HepG2 (cell line): ENCODE measurements at regions not wholly inside any gene's neighbourhood (a gene's known extent, or its start where the extent isn't known, plus 50 kb on each side); places are given as distances from the start of the nearest gene placed in this dataset.

Source experiments
- ATAC-seq: fragments of 200-7000 bp; cut with Tn5 transposase; 3 replicates; pipeline ENCODE4 v1.9.1; 2020; ENCODE audit warnings: mild to moderate bottlenecking, moderate library complexity
- BruUV-seq: library from RNA; stranded (reverse); fragments of 400-500 nt; replicated peaks from 2 replicates; lab custom pipeline; 2021; lab: Mats Ljungman, UMichigan
- CTCF ChIA-PET: fragments of 300-600 bp; formaldehyde crosslinking; extraction: SDS; loops from one replicate; lab custom pipeline; 2021; ENCODE audit warnings: low total read pairs, inconsistent platforms, low intra/inter-chr PET ratio; lab: Yijun Ruan, JAX
- POLR2A ChIA-PET: fragments of 350-600 bp; sonication (Branson Sonifier 250); formaldehyde crosslinking; loops from one replicate; lab custom pipeline; 2020; ENCODE audit warnings: antibody characterized with exemption, inconsistent platforms; lab: Yijun Ruan, JAX
- DNase-seq: peaks from one replicate; pipeline ENCODE4 v3.0.0-alpha.2; 2015; ENCODE audit warnings: low spot score
- FAIRE-seq: peaks from 3 replicates; lab custom pipeline; 2011; peaks lifted over from hg19 to GRCh38; lab: Jason Lieb, UNC
- H2AFZ ChIP-seq: one replicate; pipeline ENCODE4 v1.6.1; 2011; ENCODE audit warnings: low read length, inconsistent platforms
- H3K27ac ChIP-seq: fragments of 300-600 bp; 3 replicates; pipeline ENCODE4 v1.8.0; 2011; ENCODE audit warnings: mixed run types, mild to moderate bottlenecking, mixed read lengths, low read length, inconsistent platforms; ENCODE audit not compliant: insufficient read depth; ENCODE audit errors: extremely low read length
- H3K27me3 ChIP-seq, 2 experiments: fragments of 200-600 bp in 1 of 2; 2 replicates in 1 of 2; 3 replicates in 1 of 2; pipeline versions ENCODE4 v1.6.0 to v1.8.0; 2011; ENCODE audit warnings: low read length in 2 of 2, mild to moderate bottlenecking in 2 of 2, moderate library complexity in 2 of 2, inconsistent platforms in 1 of 2; ENCODE audit not compliant: insufficient read depth in 2 of 2, control insufficient read depth in 1 of 2
- H3K36me3 ChIP-seq, 2 experiments: fragments of 200-600 bp in 1 of 2; replicated peaks in 1 of 2; 2 replicates in 1 of 2; 3 replicates in 1 of 2; pipeline versions ENCODE4 v1.5.1 to v1.8.0; 2011; ENCODE audit warnings: low read length in 2 of 2, inconsistent platforms in 1 of 2; ENCODE audit not compliant: insufficient read depth in 2 of 2, control insufficient read depth in 1 of 2
- H3K4me1 ChIP-seq: 2 replicates; pipeline ENCODE4 v1.5.1; 2012; ENCODE audit warnings: low read length, inconsistent platforms; ENCODE audit not compliant: insufficient read depth
- H3K4me2 ChIP-seq: 2 replicates; pipeline ENCODE4 v1.6.0; 2011; ENCODE audit warnings: low read depth, low read length, inconsistent platforms
- H3K4me3 ChIP-seq, 3 experiments: fragments of 200-600 bp in 1 of 3; sonication (generic), shearing (Covaris generic) in 1 of 3; replicated peaks in 1 of 3; 2 replicates each; pipeline ENCODE4 v1.5.1; 2011 to 2016; ENCODE audit warnings: low read length in 3 of 3, inconsistent platforms in 2 of 3, low read depth in 2 of 3, mild to moderate bottlenecking in 2 of 3, control low read depth in 1 of 3, mixed read lengths in 1 of 3; ENCODE audit not compliant: insufficient read depth in 1 of 3
- H3K79me2 ChIP-seq: one replicate; pipeline ENCODE4 v1.6.1; 2011; ENCODE audit warnings: low read length, inconsistent platforms; ENCODE audit not compliant: insufficient read depth
- H3K9ac ChIP-seq: 2 replicates; pipeline ENCODE4 v1.6.0; 2011; ENCODE audit warnings: mild to moderate bottlenecking, low read depth, low read length, inconsistent platforms; ENCODE audit not compliant: insufficient read depth
- H3K9me3 ChIP-seq: 2 replicates; pipeline ENCODE4 v1.5.1; 2012; ENCODE audit warnings: mild to moderate bottlenecking, low read length
- H4K20me1 ChIP-seq: 2 replicates; pipeline ENCODE4 v1.6.0; 2011; ENCODE audit warnings: inconsistent platforms, mild to moderate bottlenecking, low read length, moderate library complexity; ENCODE audit not compliant: insufficient read depth
- CBX5 ChIP-seq: sonication (generic); formaldehyde crosslinking; IDR thresholded peaks from 2 replicates; pipeline ENCODE4 v1.4.0; 2020; ENCODE audit warnings: missing genetic modification reagents, borderline replicate concordance
- HIVEP1 ChIP-seq: sonication (generic); formaldehyde crosslinking; IDR thresholded peaks from 2 replicates; pipeline ENCODE4 v1.4.0; 2020; ENCODE audit warnings: mild to moderate bottlenecking, missing genetic modification reagents
- HOXA7 ChIP-seq: sonication (generic); formaldehyde crosslinking; IDR thresholded peaks from 2 replicates; pipeline ENCODE4 v1.8.1; 2022; ENCODE audit warnings: mild to moderate bottlenecking, missing genetic modification reagents, moderate library complexity
- KLF11 ChIP-seq: IDR thresholded peaks from 2 replicates; pipeline ENCODE4 v1.6.1; 2016; ENCODE audit warnings: missing compliant biosample characterization
- KLF13 ChIP-seq: sonication (generic); formaldehyde crosslinking; IDR thresholded peaks from 2 replicates; pipeline ENCODE4 v1.4.0; 2020; ENCODE audit warnings: mild to moderate bottlenecking, missing genetic modification reagents
- MED13 ChIP-seq: sonication (generic); formaldehyde crosslinking; IDR thresholded peaks from 2 replicates; pipeline ENCODE4 v1.5.0; 2020; ENCODE audit warnings: missing genetic modification reagents
- NRL ChIP-seq: sonication (generic); formaldehyde crosslinking; IDR thresholded peaks from 2 replicates; pipeline ENCODE4 v1.5.0; 2020; ENCODE audit warnings: missing genetic modification reagents, mild to moderate bottlenecking, moderate library complexity, borderline replicate concordance
- RBM22 ChIP-seq: fragments of 200-400 bp; formaldehyde crosslinking; optimal IDR thresholded peaks from 2 replicates; pipeline ENCODE3; 2017; ENCODE audit warnings: mild to moderate bottlenecking, low read length, moderate library complexity
- SP1 ChIP-seq, 2 experiments: fragments of 450-650 bp in 1 of 2; sonication (generic) in 1 of 2; formaldehyde crosslinking in 1 of 2; IDR thresholded peaks; 2 replicates each; pipeline versions ENCODE4 v1.4.0 to v1.6.1; 2016 to 2020; ENCODE audit warnings: missing genetic modification reagents in 1 of 2
- STAT6 ChIP-seq: sonication (generic); formaldehyde crosslinking; IDR thresholded peaks from 2 replicates; pipeline ENCODE4 v1.4.0; 2020; ENCODE audit warnings: missing genetic modification reagents, mild to moderate bottlenecking, borderline replicate concordance
- ZBTB46 ChIP-seq: sonication (generic); formaldehyde crosslinking; IDR thresholded peaks from 2 replicates; pipeline ENCODE4 v1.4.0; 2020; ENCODE audit warnings: mild to moderate bottlenecking, missing genetic modification reagents, borderline replicate concordance
- ZNF121 ChIP-seq: sonication (generic); formaldehyde crosslinking; IDR thresholded peaks from 2 replicates; pipeline ENCODE4 v1.5.0; 2020; ENCODE audit warnings: mild to moderate bottlenecking, missing genetic modification reagents
- ZNF160 ChIP-seq: sonication (generic); formaldehyde crosslinking; IDR thresholded peaks from 2 replicates; pipeline ENCODE4 v1.8.0; 2022; ENCODE audit warnings: mild to moderate bottlenecking, inconsistent platforms, missing genetic modification reagents
- ZNF446 ChIP-seq: sonication (generic); formaldehyde crosslinking; IDR thresholded peaks from 2 replicates; pipeline ENCODE4 v1.5.0; 2020; ENCODE audit warnings: mild to moderate bottlenecking, missing genetic modification reagents
- ZNF563 ChIP-seq: sonication (generic); formaldehyde crosslinking; IDR thresholded peaks from 2 replicates; pipeline ENCODE4 v1.8.0; 2022; ENCODE audit warnings: mild to moderate bottlenecking, moderate library complexity, missing genetic modification reagents
- ZNF660 ChIP-seq: sonication (generic); formaldehyde crosslinking; IDR thresholded peaks from 2 replicates; pipeline ENCODE4 v1.5.1; 2020; ENCODE audit warnings: mild to moderate bottlenecking, low read depth, missing genetic modification reagents, borderline replicate concordance
- ZNF703 ChIP-seq: sonication (generic); formaldehyde crosslinking; IDR thresholded peaks from 2 replicates; pipeline ENCODE4 v1.5.1; 2020; ENCODE audit warnings: missing genetic modification reagents, mild to moderate bottlenecking, moderate library complexity, borderline replicate concordance
- ZNF878 ChIP-seq: sonication (generic); formaldehyde crosslinking; IDR thresholded peaks from 2 replicates; pipeline ENCODE4 v1.8.1; 2023; ENCODE audit warnings: mild to moderate bottlenecking, missing genetic modification reagents, moderate library complexity
- WGBS: methylation state at CpG from one replicate; pipeline ENCODE4 v1.1.6; 2017; ENCODE audit warnings: low lambda C conversion rate; 5-methylcytosine and 5-hydroxymethylcytosine counted together
- in situ Hi-C: cut with HindIII; loops from 2 replicates; pipeline ENCODE4 v1.10.0; 2017; ENCODE audit warnings: low pct_unique_long_range_greater_than_20kb; ENCODE audit not compliant: extremely low pct_ligation_motif_present
- intact Hi-C: fragments of 100-400 bp; cut with micrococcal nuclease; formaldehyde crosslinking; loops from one replicate; pipeline ENCODE4 v1.10.0; 2022; ENCODE audit not compliant: unreplicated experiment

GRCh38 chr13:89097994-89098393 is 1426.8 kb downstream of the SLITRK5 start:
- FAIRE-seq (no peak), DNase-seq (no peak), ATAC-seq (no peak)
- H3K4me2 ChIP-seq: no peak overlapping the region
- no peaks in the 10 kb centered on the region for H4K20me1 ChIP-seq
- no peaks in the 10 kb centered on the region for H3K36me3 ChIP-seq
- ChIA-PET CTCF (no interaction called here), POLR2A (no interaction called here)
- H3K9ac ChIP-seq: no peak overlapping the region
- H3K27me3 ChIP-seq: no peaks in the 10 kb centered on the region; a peak in 1 of 5 replicates
- H2AFZ ChIP-seq: no peak overlapping the region
- no peak for TF ChIP-seq ZNF563 (CRISPR knock-in tag)
- no peak for TF ChIP-seq ZNF121
- no peak for TF ChIP-seq ZNF660 (CRISPR knock-in tag)
- no peak for TF ChIP-seq ZBTB46 (CRISPR knock-in tag)
- no peak for TF ChIP-seq MED13 (CRISPR knock-in tag)
- no peak for TF ChIP-seq HOXA7 (CRISPR knock-in tag)
- no peak for TF ChIP-seq KLF13
- no peak for TF ChIP-seq KLF11 (CRISPR knock-in tag)
- TF ChIP-seq STAT6 (CRISPR knock-in tag): no peak
- no peak for TF ChIP-seq ZNF160 (CRISPR knock-in tag)
- TF ChIP-seq ZNF446 (CRISPR knock-in tag): no peak
- TF ChIP-seq CBX5 (CRISPR knock-in tag): no peak
- TF ChIP-seq SP1 (IDR thresholded peaks at IDR 0.05): no peak
- TF ChIP-seq SP1 (CRISPR knock-in tag; IDR thresholded peaks at IDR 0.05): no peak
- TF ChIP-seq HIVEP1: no peak
- no peak for TF ChIP-seq ZNF878
- no peak for TF ChIP-seq ZNF703 (CRISPR knock-in tag)
- no peak for TF ChIP-seq NRL
- no peak for TF ChIP-seq RBM22
- intact Hi-C loops: no loop called here
- H3K4me1 ChIP-seq: no peaks in the 10 kb centered on the region
- in situ Hi-C loops: no loop called here
- 0 out of 2 replicates have a peak, but pooled peaks cover 5% of the 10 kb centered on the region for H3K9me3 ChIP-seq
- no TSS peak for BruUV-seq
- no peak overlapping the region for H3K27ac ChIP-seq
- no peak overlapping the region for H3K4me3 ChIP-seq
- no peaks in the 10 kb centered on the region for H3K79me2 ChIP-seq
- WGBS: 0% methylated on average over 1 of the region's 1 CpG
